ENCODE measurements at regions not wholly inside any gene's neighbourhood (a gene's known extent, or its start where the extent isn't known, plus 50 kb on each side); places are given as distances from the start of the nearest gene placed in this dataset.

DNA sequence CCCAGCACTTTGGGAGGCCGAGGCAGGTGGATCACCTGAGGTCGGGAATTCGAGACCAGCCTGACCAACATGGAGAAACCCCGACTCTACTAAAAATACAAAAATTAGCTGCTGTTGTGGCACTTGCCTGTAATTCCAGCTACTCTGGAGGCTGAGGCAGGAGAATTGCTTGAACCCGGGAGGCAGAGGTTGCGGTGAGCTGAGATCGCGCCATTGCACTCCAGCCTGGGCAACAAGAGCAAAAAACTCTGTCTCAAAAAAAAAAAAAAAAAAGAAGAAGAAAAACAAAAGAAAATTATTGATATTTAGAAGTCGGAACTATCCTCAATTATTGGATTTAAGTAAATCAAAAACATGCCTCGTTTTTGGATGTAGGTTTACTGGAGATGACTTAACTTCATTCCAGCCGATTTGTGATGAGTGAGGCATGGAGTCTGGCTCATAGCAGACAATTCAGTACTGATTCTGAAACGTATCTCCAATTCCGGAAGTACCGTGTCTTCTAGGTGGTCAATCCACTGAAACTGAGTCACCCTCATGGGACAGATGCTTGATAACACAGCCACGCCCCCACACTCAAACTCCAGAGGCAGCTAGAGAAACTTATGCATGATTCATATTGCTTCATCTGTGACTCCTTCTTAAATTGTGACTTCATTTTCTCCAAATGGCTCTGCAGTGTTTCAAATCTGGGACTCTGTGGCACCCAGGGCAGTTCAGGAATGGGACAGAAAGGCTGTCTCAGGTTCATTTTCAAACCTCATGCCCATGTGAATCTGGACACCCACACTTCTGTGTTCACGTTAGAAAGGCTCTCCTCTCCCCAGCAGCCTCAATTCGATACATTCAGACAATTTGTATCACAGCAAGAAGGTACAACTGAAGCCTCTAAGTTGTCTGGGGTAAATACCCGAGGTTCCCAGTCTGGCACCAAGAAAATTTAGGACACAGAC lies 110.4 kb upstream of the ARMC2 start:
- TF ChIP-seq EZH2 (IDR thresholded peaks at IDR 0.05; ENCODE audit: insufficient read depth, poor library complexity, severe bottlenecking) (no peak), EZH2phosphoT487 (IDR thresholded peaks at IDR 0.05; ENCODE audit: insufficient read depth, low read depth) (no peak)
- Histone ChIP-seq H3K36me3 (ENCODE audit: low read depth) (no peaks in the 10 kb centered on the region), H3K79me2 (ENCODE audit: insufficient read depth) (no peaks in the 10 kb centered on the region), H3K9ac (peak overlapping the region; percentile 74), H3K4me1 (ENCODE audit: insufficient read depth) (peaks cover 33% of the 10 kb centered on the region), H4K20me1 (ENCODE audit: insufficient read depth) (no peaks in the 10 kb centered on the region), H2AFZ (peak overlapping the region; percentile 75), H3K27ac (peak overlapping the region; percentile 94), H3K27me3 (replicated peaks; ENCODE audit: insufficient read depth) (no peaks in the 10 kb centered on the region), H3K4me2 (ENCODE audit: unreplicated experiment) (peak overlapping the region; percentile 84), H3K9me2 (ENCODE audit: insufficient read depth) (no peaks in the 10 kb centered on the region), H3F3A (ENCODE audit: insufficient read depth) (peaks cover 23% of the 10 kb centered on the region), H3K4me3 (peak overlapping the region; percentile 60), H3K9me3 (ENCODE audit: low read depth) (no peaks in the 10 kb centered on the region)
- peak; percentile 100 for DNase-seq
- WGBS, 2 experiments (ENCODE audit: low coverage in 1 of 2, low lambda C conversion rate in 2 of 2, missing lambda C conversion rate in 2 of 2) = 28 to 30% methylated on average over 18 of the region's 18 CpGs
- in situ Hi-C loops (cut with MboI) = no loop called here

GRCh38 chr6:108738684-108739416 lies 109.4 kb upstream of the ARMC2 start:
- Histone ChIP-seq H3K27ac (peak overlapping the region; percentile 94), H3K4me3 (peak overlapping the region; percentile 60), H3F3A (ENCODE audit: insufficient read depth) (peaks cover 23% of the 10 kb centered on the region), H3K27me3 (replicated peaks; ENCODE audit: insufficient read depth) (no peaks in the 10 kb centered on the region), H3K79me2 (ENCODE audit: insufficient read depth) (no peaks in the 10 kb centered on the region), H3K36me3 (ENCODE audit: low read depth) (no peaks in the 10 kb centered on the region), H3K4me1 (ENCODE audit: insufficient read depth) (peaks cover 31% of the 10 kb centered on the region), H3K4me2 (ENCODE audit: unreplicated experiment) (peak overlapping the region; percentile 84), H3K9ac (peak overlapping the region; percentile 74), H3K9me3 (ENCODE audit: low read depth) (no peaks in the 10 kb centered on the region), H2AFZ (peak overlapping the region; percentile 75), H4K20me1 (ENCODE audit: insufficient read depth) (no peaks in the 10 kb centered on the region), H3K9me2 (ENCODE audit: insufficient read depth) (no peaks in the 10 kb centered on the region)
- in situ Hi-C loops (cut with MboI) = no loop called here
- 91 to 93% methylated on average over 16 of the region's 16 CpGs for WGBS, 2 experiments (ENCODE audit: low coverage in 1 of 2, low lambda C conversion rate in 2 of 2, missing lambda C conversion rate in 2 of 2)
- no peak for DNase-seq
- TF ChIP-seq EZH2phosphoT487 (IDR thresholded peaks at IDR 0.05; ENCODE audit: insufficient read depth, low read depth) = no peak
- TF ChIP-seq EZH2 (IDR thresholded peaks at IDR 0.05; ENCODE audit: insufficient read depth, poor library complexity, severe bottlenecking) = no peak

DNA sequence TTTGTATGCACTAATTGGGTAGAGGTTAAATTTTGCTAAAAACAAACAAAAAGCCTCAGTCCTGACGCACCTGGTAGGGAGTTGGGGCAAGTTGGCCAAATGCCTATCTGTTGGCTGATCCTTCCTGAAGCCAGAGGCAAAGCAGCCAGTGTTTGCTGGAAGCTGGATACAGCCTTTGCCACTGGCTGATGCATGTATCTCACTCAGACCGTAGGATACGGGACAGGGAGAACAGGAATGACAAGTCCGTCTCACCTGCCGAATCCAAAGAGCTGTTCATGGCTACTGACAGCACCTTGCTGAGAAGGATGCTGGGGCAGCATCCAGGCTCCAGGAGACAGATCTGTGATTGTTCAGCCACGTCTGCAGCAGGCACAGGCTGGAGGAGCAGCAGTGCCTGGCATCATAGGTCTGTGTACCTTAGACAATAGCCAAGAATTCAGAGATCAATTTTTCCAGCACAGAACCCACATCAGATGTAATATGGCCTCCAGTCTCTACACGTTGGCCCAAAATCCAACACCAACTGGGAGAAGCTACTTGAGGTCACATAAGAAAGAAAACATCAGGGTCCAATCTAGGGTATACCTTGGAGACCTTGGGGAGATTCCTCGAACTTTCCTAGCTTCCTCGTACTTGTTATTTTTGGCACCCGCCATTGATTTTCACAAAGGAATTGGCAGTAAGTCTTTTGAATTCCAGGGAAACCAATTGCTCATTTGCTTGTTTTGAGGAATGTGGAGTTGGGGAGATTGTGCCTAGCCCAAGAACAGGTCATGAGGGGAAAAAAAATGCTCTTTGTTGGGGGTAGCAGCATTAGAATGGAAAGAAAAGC lies 108.5 kb upstream of the ARMC2 start:
- Histone ChIP-seq H3K27me3 (replicated peaks; ENCODE audit: insufficient read depth) (no peaks in the 10 kb centered on the region), H3F3A (ENCODE audit: insufficient read depth) (peaks cover 23% of the 10 kb centered on the region), H2AFZ (no peak overlapping the region), H3K36me3 (ENCODE audit: low read depth) (no peaks in the 10 kb centered on the region), H3K4me1 (ENCODE audit: insufficient read depth) (peaks cover 31% of the 10 kb centered on the region), H3K79me2 (ENCODE audit: insufficient read depth) (no peaks in the 10 kb centered on the region), H3K9ac (no peak overlapping the region), H3K27ac (no peak overlapping the region), H3K9me3 (ENCODE audit: low read depth) (no peaks in the 10 kb centered on the region), H3K9me2 (ENCODE audit: insufficient read depth) (no peaks in the 10 kb centered on the region), H4K20me1 (ENCODE audit: insufficient read depth) (no peaks in the 10 kb centered on the region), H3K4me3 (no peak overlapping the region), H3K4me2 (ENCODE audit: unreplicated experiment) (no peak overlapping the region)
- no peak for DNase-seq
- in situ Hi-C loops (cut with MboI) = no loop called here
- 99% methylated on average over 10 of the region's 10 CpGs for WGBS, 2 experiments (ENCODE audit: low coverage in 1 of 2, low lambda C conversion rate in 2 of 2, missing lambda C conversion rate in 2 of 2)
- TF ChIP-seq EZH2phosphoT487 (IDR thresholded peaks at IDR 0.05; ENCODE audit: insufficient read depth, low read depth) (no peak), EZH2 (IDR thresholded peaks at IDR 0.05; ENCODE audit: insufficient read depth, poor library complexity, severe bottlenecking) (no peak)
